Stimulated activated naive CD8-positive, alpha-beta T cell treated with anti-CD3 and anti-CD28 coated beads, Interleukin-15, Interleukin-2, amounts not matched to agents 100 U/mL and 50 U/mL, for 24 hours (primary cell): ENCODE measurements at regions not wholly inside any gene's neighbourhood (a gene's known extent, or its start where the extent isn't known, plus 50 kb on each side); places are given as distances from the start of the nearest gene placed in this dataset.

ENCODE experiments used
- ATAC-seq: fragments of 150-1000 bp; cut with Tn5 transposase; one replicate; pipeline ENCODE4 v1.10.0; 2021
- DNase-seq: peaks from one replicate; pipeline ENCODE4 v3.0.0; 2021

DNA sequence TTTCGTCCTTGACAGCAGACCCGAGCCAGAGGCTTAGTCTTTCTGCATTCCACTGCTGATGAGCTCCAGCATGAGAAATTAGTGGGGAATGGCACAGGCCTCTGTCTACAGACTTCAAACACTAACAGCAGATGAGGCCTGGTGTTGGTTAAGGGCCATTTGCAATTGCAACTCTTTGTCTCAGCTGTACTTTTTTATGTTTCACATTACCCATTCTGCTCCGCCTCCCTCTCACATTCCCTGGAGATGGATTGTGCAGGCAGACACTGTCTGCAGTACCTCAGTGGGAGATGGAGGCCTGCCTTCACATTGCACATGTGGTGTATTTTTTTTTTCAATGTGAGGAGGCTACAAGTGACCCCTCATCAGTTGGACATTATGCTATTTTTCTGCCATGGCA lies 370.2 kb downstream of the DUSP10 start:
- no peak for ATAC-seq
- DNase-seq, result no peak

DNA sequence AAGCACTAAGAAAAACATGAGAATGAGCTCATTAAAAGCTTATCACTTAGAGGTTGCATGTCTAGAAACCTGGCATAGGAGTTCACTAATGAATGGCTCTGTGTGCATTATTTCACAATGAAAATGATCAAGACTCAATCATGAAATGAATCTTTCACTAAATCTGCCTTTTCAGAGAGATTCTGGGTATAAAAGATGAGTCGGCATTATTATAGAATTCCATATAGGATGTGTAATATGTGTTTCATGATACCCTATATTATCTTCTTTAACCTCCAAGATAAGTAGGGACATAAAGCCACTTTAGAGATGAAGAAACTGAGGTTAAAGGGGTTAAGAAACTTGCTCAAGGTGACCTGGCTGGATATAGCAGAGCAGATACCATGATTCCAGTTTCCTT lies 368.1 kb downstream of the DUSP10 start:
- ATAC-seq, result no peak
- no peak for DNase-seq

DNA sequence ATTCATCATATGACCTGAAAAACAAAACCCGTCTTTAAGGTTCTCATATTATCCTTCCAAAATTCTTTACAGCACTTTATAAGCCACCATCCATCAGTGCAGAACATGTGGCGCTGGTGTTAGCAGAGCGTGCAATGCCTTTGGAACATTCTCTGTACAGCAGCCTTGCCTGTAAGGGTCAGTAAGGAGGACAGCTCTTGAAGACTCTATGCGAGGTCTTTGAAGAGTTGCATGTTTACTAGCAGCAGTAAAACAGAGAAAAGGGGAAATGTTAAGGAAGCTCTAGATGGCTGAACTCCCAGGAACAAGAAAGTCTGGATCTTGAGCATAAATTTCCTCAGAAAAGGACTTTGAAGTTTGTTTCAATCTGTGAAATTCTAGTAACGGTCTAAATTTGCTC lies 365.6 kb downstream of the DUSP10 start:
- DNase-seq, result no peak
- no peak for ATAC-seq

DNA sequence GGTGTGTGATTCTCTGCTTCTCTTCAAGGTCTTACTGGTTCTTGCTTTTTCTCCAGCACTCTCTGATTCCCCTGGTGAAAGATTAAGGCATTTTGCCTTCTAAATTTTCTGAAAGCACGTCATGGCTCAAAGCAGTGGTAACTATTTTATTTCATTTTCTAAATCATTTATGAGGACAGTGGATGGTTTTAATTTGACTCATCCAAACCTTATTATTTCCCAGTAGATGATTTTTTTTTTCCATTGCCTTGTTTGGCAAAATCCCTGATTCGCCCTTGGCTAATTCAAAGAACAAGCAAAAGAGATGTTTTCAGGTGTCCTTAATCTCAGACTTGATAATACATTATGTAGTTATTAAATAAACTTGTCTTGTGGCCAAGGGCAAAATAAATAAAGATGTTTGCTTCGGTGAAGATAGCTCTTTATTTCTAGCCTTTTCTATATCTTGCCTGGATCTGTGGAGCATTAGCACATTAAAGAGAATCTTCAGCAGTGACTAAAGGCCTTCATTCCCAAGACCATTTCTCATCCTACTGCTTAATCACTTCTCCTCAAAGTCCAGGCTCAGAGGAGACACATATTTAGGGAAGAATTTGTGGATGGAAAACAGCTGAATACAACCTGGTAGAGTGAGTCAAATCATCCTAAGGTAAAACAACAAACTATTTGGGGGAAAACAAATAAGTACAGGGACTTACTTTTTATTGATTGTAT lies 359.8 kb downstream of the DUSP10 start:
- DNase-seq, result no peak
- ATAC-seq, result no peak

DNA sequence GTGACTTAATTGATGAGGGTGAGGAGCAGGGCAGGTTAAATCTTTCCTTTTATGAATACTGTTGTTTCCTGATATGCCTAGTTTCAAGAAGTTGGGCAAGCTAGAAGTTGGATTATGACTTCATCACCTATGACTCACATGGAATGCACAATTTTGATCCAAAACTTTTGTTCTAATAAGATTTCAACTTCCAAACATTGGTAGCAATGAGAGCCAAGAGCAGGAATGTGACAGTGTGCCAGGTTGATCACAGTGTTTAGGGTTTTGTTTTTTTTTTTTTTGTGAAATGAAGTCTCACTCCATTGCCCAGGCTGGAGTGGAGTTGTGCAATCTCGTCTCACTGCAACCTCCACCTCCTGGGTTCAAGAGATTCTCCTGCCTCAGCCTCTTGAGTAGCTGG lies 349.4 kb downstream of the DUSP10 start:
- ATAC-seq (no peak), DNase-seq (no peak)

DNA sequence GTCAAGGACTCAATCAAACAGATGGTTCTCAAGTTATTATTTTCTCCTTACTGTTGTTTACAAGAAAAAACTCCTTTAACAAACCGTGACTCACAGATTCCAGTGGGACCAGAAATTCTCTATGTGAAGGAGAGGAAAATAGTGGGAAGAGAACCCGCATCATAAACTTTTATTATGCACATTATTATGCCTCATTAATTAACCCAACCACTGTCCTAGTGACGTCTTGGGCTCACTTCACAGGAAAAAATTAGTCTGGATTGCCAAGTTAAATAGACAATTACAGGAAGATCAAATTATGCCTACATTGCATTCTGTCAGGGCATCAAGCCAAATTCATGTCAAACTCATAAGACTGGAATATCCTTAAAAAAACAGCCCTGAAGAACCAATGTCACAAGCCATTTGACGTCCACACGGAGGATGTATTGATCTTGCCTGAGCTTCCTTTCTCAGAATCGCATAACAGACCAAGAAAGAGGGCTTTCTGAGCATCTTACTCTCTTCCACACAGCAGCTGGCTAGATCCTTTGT lies 347.8 kb downstream of the DUSP10 start:
- DNase-seq (no peak), ATAC-seq (no peak)

DNA sequence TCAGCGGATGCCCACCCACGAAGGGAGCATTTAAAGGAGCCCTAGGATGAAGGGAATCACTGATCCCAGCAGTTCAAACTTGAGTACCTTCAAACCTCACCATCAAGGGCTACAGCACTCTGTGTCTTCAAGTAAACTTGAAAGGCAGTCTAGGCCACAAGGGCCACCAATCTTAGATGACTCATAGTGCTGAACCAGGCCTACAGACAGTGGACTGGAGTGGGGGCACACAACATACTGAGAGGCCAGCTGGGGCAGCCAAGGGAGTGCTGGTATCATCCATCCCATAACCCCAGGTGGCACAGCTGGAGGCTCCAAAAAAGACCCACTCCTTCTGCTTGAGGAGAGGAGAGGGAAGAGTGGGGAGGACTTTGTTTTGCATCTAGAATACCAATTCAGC lies 345.4 kb downstream of the DUSP10 start:
- DNase-seq, result no peak

DNA sequence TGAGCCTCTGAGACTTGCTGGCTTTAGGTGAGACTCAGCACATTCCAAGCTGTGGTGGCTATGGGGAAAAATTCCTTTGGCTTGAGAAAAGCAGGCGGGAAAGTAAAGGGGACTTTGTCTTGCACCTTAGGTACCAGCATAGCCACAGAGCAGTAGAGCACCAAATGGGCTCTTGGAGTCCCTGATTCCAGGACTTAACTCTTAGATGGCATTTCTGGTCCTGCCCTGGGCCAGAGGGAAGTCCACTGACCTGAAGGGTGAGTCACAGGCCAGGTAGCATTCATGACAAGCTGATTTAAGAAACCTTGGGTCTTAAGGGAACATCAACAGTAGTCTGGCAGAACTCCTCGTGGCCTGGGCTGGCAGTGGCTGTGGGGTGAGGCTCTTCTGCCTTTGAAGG lies 344.7 kb downstream of the DUSP10 start:
- DNase-seq (no peak), ATAC-seq (no peak)

More for the DNA sequence above, 345.4 kb downstream of the DUSP10 start:
- ATAC-seq, result no peak

DNA sequence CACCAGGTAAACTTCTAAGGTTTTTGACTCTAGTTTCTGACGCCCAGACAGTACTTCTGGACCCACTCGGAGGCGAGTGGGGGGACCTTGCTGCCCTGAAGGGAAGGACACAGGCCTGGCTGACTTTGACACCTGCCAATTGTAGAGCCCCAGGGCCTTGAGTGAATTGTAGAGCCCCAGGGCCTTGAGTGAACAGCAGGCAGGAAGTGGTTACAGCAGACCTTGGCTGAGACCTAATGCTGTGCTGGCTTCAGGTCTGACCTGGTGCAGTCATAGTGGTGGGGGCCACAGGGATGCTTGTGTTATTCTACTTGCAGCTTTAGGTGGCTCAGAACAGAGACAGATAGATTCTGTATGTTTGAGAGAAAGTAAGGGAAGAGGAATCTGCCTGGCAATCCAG lies 344.3 kb downstream of the DUSP10 start:
- ATAC-seq (no peak), DNase-seq (no peak)

DNA sequence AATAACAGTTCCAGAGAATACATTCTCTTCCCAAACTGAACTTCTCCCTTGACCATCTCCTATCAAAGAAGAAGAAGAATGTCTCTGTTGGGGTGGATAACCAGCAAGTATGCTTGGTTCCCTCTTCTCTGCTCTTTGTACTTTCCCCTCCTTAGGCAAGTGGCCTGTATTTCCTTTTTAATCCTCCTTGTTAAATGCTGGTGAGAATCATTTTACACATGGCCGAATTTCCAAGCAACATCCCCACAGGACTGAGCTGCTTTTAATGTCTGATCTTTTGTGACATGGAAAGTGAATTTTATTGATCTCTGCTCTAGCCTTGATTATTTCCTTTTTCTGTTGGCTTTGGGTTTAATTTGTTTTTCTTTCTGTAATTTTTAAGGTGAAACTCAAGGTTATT lies 336.7 kb downstream of the DUSP10 start:
- no peak for ATAC-seq
- DNase-seq, result no peak

DNA sequence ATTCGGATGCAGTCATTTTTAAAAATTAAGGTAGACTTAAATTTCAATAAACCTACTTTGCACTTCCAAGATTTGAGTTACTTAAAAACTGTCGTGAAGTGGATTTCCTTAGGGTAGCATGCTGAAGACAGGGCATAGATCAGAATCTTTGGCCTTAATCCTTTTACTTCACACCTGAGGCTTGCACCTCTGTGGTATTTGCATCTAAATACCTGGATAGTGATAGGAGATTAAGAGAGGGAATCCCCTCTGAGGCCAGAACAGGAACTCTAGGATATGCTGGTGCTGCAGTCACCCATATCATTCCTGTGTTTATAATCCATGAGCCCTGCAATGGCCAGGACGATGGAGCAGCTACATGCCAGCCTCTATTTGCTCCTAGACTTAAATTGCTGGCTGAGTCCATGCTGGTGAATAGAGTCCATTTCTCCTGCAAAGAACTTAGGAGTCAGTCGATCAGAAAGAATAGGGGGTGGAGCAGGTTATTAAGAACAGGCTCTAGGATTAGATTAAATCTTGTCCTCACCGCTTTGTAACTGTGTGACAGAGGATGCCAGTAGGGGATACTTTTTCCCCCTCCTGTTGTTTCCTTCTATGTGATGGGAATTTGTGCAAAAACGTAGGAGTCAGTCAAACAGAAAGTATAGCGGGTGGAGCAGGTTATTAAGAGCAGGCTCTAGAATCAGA lies 333.6 kb downstream of the DUSP10 start:
- no peak for ATAC-seq
- no peak for DNase-seq

DNA sequence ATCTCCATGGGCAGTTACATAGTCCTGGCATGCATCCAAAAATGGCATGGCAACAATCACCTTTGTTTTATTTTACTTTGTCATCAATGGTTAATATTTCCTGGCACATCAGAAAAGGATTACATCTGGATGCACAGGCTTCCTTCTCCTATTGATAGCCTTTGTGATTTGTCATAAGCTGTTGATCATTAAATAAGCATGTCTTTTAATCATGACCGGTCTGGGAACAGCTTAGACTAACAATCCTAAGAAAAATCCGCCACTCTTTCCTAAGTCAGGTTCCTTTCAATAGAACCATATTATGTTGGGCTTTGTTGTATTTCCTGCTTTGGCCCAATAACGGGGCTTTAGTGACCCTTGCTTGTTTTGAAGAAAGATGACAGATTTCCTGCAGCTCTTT lies 330.6 kb downstream of the DUSP10 start:
- no peak for DNase-seq
- ATAC-seq, result no peak

DNA sequence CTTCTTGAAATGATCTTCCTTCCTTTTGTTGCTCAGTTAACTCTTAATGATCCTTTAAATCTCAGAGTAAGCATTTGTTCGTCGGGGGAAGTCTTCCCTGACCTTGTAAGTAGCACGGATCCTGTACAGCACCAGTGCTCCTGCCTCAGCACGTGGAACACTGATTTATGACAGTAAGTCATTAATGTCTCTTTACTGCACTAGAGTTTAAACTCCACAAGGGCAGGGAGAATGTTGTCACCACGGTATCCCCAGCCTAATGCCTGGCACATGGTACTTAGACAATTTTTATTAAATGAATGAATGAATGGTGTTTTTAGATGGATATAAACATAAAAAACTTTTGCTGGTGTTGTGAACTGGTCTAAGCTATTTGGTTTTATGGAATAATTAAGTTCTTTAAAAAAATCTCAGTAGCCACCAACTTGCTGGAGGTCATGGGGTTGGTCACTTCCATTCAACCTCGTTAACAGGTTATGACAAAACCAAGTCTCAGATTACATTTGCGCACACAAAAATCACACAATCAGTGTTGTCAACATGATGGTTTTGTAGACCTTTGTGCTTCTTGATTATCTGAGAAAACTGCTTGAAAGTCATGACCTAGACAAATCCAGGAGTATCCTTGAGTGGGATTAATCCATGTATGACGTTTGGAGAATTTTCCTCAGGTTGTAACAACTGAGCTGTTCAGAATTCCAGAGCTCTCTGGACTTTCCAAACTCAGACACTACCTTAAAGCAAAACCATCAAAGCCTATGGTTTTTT lies 326.9 kb downstream of the DUSP10 start:
- DNase-seq (no peak), ATAC-seq (no peak)

DNA sequence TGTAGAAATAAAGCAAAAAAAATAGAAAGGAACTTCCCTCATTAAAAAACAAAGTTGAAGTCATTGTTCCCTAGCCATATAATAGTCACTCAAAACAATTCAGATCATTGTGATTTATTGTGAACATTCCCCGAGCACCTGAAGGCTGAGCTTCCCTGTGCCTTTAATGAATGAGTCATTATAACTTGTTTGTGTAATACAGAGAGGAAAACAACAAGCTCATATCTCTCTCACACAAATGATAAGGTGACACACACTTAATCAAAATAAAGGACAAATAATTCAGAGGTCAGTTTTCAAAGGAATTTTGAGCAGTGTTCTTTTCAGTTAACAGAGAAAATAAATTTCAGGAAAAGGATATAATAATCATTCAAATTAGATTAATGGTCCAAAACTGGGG lies 326.2 kb downstream of the DUSP10 start:
- DNase-seq (no peak), ATAC-seq (no peak)

DNA sequence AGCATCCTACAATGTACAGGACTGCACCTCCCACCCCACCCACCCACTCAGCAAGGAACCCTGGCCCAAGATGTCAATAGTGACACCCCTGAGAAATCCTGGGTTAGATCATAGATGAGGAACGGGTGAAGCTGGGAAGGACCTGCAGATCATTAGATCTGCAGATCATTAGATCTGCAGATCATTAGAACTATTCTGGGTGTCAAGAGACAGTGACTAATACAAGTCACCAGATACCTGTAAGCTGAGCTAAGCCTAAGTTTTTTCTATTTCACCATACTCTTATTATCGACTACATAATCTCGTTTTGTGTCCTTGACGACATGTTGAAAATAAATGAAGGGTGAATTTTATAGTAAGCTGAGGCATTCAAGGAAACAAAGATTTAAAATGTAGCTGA lies 325.7 kb downstream of the DUSP10 start:
- no peak for ATAC-seq
- DNase-seq, result no peak

DNA sequence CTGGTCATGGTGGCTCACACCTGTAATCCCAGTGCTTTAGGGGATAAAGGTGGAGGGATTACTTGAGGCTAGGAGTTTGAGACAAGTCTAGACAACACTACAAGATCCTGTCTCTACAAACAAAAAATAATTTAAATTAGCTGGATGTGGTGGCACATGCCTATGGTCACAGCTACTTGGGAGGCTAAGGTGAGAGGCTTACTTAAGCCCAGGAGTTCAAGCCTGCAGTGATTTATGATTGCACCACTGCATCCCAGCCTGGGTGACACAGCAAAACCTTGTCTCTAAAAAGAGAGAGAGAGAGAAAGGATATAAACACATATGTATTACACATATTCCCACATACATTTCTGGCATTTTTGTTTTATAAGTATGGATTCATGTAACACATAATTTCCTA lies 325.2 kb downstream of the DUSP10 start:
- ATAC-seq (no peak), DNase-seq (no peak)

DNA sequence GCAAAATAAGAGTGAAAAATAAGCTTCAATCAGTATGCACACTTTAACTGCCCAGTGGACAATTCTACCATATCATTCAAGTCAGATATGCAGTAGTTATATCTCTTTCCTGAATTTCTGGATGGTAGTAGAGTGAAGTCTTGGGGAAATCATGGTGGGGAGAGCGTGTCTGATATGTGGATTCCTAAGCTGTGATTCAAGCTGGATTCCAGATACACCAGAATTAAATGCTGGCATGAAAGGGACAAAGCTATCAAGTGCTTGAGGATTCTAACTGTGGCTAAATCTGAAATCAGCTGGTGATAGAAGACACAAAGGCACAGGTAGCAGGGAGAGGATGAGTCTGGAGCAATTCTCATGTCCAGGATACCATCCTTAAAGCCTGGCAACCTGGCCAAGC lies 323.5 kb downstream of the DUSP10 start:
- no peak for ATAC-seq
- no peak for DNase-seq

DNA sequence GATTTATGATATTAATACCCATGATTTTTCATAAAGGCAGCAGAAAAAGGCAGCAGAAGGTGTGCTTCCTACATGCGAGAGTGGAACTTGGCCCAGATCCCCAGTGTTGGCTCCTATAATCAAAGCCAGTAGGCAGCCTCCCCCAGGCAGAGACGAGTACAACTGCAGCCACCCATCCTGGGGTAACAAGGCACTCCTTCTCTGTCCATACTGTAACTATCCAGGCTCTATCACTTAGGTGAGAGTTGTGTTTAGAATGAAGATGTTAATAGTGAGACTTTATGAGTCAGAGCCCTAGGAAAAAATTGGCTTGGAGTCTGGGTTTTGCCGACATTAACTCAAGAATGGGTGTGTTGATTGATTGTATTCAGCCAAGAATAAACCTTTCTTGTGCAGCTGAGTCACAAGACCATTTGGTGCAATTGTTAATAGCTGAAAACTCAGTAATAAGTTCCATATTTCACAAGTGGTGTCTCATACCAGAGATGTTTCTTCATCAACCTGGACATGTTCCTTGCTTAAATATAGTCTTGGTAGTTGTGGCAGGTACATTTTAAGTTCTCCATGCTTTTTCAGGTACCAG lies 322.3 kb downstream of the DUSP10 start:
- no peak for DNase-seq
- ATAC-seq, result no peak

DNA sequence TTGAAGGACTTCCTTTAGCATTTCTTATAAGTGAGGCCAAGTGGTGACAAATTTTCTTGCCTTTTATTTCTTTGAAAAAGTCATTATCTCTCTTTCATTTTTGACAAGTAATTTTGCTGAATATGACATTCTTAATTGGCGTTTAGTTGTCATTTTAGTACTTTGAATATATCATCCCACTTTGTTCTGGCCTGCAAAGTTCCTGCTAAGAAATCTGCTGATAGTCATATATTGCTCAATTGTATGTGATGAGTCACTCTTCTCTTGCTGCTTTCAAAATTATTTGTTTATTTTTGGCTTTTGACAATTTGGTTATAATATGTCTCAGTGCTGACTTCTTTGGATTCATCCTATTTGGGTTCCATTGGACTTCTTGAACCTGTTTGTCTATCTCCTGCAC lies 312.6 kb downstream of the DUSP10 start:
- no peak for DNase-seq
- ATAC-seq, result no peak

DNA sequence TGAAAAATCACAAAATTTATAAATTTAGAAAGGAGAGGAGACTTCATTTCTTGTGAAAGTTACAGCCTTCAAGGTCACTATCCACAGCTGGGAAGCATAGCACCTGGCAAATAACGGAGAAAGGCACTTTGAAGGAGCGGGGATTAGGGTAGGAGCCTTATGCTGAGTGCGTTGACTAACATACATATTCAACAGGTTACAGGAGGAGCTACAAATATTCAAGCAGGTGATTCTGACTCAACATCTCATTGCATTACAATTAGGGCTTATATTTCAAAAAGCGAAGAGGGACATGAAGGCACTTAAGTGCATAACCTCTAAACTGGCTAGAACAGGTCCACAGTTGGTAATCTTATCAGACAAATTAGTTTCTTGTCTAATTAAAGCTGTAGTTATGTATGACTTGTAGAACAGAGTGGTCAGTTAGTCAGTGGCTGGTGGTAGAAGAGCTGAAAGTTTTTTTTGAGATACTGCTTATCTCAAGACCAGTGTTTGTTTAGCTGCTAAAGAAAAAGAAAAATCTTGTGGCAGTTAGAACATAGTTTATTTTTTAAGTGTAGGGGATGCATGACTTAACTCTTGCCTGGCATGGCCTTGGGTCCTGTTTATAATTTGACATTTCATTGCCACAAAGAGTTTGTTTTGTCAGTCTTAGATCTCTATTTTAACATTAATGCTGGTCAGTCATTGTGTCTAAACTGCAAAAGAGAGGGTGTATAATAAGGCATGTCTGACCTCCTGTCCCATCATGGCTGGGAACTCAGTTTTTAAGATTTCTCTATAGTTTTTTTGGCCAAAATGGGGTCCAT lies 311.5 kb downstream of the DUSP10 start:
- no peak for ATAC-seq
- DNase-seq, result no peak

DNA sequence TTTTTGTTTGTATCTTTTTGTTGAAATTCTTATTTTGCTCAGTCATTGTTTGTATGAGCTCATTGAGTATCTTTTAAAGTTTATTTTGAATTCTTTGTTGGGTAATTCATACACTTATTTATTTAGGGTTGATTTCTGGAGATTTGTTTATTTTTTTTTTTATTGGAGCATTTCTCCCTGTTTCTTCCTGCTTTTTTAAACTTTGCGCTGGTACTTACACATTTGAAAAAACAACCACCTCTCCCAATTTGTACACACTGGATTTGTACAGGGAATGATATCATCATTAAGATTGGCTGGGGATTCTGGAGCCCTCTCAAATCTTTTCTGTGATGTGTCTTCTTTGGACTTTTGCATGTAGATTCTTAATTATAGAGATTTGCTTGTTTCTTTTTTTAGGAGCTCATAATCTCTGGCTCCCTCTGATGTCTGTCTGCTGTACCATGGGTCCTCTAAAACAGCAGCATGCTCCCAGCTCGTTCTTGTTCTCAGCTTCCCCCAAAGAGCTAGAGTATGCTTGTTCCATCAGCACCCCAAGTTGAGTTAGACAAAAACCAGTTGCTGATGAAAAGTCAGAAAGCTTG lies 310.7 kb downstream of the DUSP10 start:
- ATAC-seq (no peak), DNase-seq (no peak)

DNA sequence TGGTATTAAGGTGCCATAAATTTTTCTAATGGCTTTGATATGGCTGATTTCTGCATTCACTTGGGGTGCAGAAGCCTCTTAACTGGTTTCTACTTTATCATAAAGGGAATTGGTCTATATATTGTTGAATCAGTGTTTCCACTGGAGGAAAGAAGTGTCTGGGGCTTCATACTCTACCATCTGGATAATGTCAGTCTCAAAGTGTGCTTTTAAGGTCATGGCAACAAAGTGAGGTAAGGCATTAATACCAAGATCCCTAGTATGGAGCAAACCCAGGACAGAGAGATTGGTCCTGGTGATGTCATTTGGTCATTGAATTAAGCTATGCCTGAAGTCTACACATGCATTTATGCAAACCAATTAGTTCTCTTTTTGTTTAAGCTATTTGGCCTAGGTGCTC lies 309.9 kb downstream of the DUSP10 start:
- no peak for DNase-seq
- ATAC-seq, result no peak
